GM19043 (cell line): ENCODE measurements at regions not wholly inside any gene's neighbourhood (a gene's known extent, or its start where the extent isn't known, plus 50 kb on each side); places are given as distances from the start of the nearest gene placed in this dataset.

Source experiments
- ATAC-seq: cut with Tn5 transposase; IDR thresholded peaks from one replicate; pipeline ENCODE4 v1.9.1; 2021; ENCODE audit warnings: low read depth; ENCODE audit not compliant: unreplicated experiment

GRCh38 chr12:87690236-87690810 is 338.9 kb downstream of the C12orf50 start:
- no peak for ATAC-seq

GRCh38 chr12:87689196-87689595 is 340.0 kb downstream of the C12orf50 start:
- ATAC-seq, result no peak

GRCh38 chr12:87687362-87687761 is 341.8 kb downstream of the C12orf50 start:
- ATAC-seq, result no peak

GRCh38 chr12:87685696-87686095 is 343.5 kb downstream of the C12orf50 start:
- ATAC-seq, result no peak

GRCh38 chr12:87679251-87679650 is 349.9 kb downstream of the C12orf50 start:
- ATAC-seq, result no peak

GRCh38 chr12:87678453-87678852 is 350.7 kb downstream of the C12orf50 start:
- no peak for ATAC-seq

- no peak for ATAC-seq
Observed at GRCh38 chr12:87676731-87677130, 352.5 kb downstream of the C12orf50 start.

- no peak for ATAC-seq
Observed at GRCh38 chr12:87671757-87672156, 357.4 kb downstream of the C12orf50 start.

- no peak for ATAC-seq
Observed at GRCh38 chr12:87670448-87670847, 358.8 kb downstream of the C12orf50 start.

GRCh38 chr12:87667378-87667777 is 361.8 kb downstream of the C12orf50 start:
- no peak for ATAC-seq

- no peak for ATAC-seq
Observed at GRCh38 chr12:87661786-87662377, 367.3 kb downstream of the C12orf50 start.

GRCh38 chr12:87660987-87661774 is 368.0 kb downstream of the C12orf50 start:
- ATAC-seq, result no peak

- ATAC-seq, result no peak
Observed at GRCh38 chr12:87660291-87660690, 368.9 kb downstream of the C12orf50 start.

GRCh38 chr12:87656311-87656710 is 372.9 kb downstream of the C12orf50 start:
- ATAC-seq, result no peak

- no peak for ATAC-seq
Observed at GRCh38 chr12:87651670-87652425, 377.4 kb downstream of the C12orf50 start.

GRCh38 chr12:87642245-87642644 is 387.0 kb downstream of the C12orf50 start:
- no peak for ATAC-seq

- ATAC-seq, result no peak
Observed at GRCh38 chr12:87618199-87618598, 411.0 kb downstream of the C12orf50 start.

GRCh38 chr12:87612996-87613395 is 416.2 kb downstream of the C12orf50 start:
- no peak for ATAC-seq

- no peak for ATAC-seq
Observed at GRCh38 chr12:87608321-87608720, 420.9 kb downstream of the C12orf50 start.

GRCh38 chr12:87603727-87604126 is 425.5 kb downstream of the C12orf50 start:
- no peak for ATAC-seq

- ATAC-seq, result no peak
Observed at GRCh38 chr12:87599459-87599858, 429.7 kb downstream of the C12orf50 start.
